Osteoblast (primary cell): ENCODE measurements at regions not wholly inside any gene's neighbourhood (a gene's known extent, or its start where the extent isn't known, plus 50 kb on each side); places are given as distances from the start of the nearest gene placed in this dataset.

Experiments
- DNase-seq: peaks from one replicate; pipeline ENCODE4 v3.0.0; 2011; ENCODE audit warnings: low spot score, mixed read lengths; ENCODE audit not compliant: insufficient read length; ENCODE audit errors: missing footprints
- H2AFZ ChIP-seq: 2 replicates; pipeline ENCODE4 v1.6.0; 2011; ENCODE audit warnings: mild to moderate bottlenecking, low read length
- H3K27ac ChIP-seq: 2 replicates; pipeline ENCODE4 v1.5.1; 2011; ENCODE audit warnings: mild to moderate bottlenecking, low read depth, low read length, moderate library complexity
- H3K27me3 ChIP-seq: 2 replicates; pipeline ENCODE4 v1.6.0; 2012; ENCODE audit warnings: mild to moderate bottlenecking, control low read depth, inconsistent platforms, low read length, moderate library complexity; ENCODE audit not compliant: insufficient read depth
- H3K36me3 ChIP-seq: 2 replicates; pipeline ENCODE4 v1.5.1; 2011; ENCODE audit warnings: mild to moderate bottlenecking, low read length, control low read depth, moderate library complexity; ENCODE audit not compliant: insufficient read depth
- H3K4me1 ChIP-seq: 2 replicates; pipeline ENCODE4 v1.5.1; 2011; ENCODE audit warnings: mild to moderate bottlenecking, low read length, control low read depth, moderate library complexity; ENCODE audit not compliant: insufficient read depth
- H3K4me2 ChIP-seq: 2 replicates; pipeline ENCODE4 v1.6.0; 2011; ENCODE audit warnings: mild to moderate bottlenecking, low read length; ENCODE audit not compliant: insufficient read depth
- H3K4me3 ChIP-seq: fragments of 200-600 bp; sonication (generic); 3 replicates; pipeline ENCODE4 v1.5.1; 2012; ENCODE audit warnings: mild to moderate bottlenecking, low read length, inconsistent platforms; ENCODE audit not compliant: insufficient read depth
- H3K79me2 ChIP-seq: 2 replicates; pipeline ENCODE4 v1.6.0; 2012; ENCODE audit warnings: mild to moderate bottlenecking, low read length, control low read depth, inconsistent platforms; ENCODE audit not compliant: insufficient read depth
- H3K9me3 ChIP-seq: 2 replicates; pipeline ENCODE4 v1.5.1; 2011; ENCODE audit warnings: low read depth, low read length, control low read depth
- H4K20me1 ChIP-seq: 2 replicates; pipeline ENCODE4 v1.6.0; 2012; ENCODE audit warnings: mild to moderate bottlenecking, low read length, control low read depth; ENCODE audit not compliant: insufficient read depth
- TF ChIP-seq, protein P1 (sequence below): IDR thresholded peaks from 2 replicates; pipeline ENCODE4 v1.5.1; 2011; ENCODE audit warnings: mild to moderate bottlenecking, low read depth, low read length, moderate library complexity; ENCODE audit errors: extremely low read depth

DNA sequence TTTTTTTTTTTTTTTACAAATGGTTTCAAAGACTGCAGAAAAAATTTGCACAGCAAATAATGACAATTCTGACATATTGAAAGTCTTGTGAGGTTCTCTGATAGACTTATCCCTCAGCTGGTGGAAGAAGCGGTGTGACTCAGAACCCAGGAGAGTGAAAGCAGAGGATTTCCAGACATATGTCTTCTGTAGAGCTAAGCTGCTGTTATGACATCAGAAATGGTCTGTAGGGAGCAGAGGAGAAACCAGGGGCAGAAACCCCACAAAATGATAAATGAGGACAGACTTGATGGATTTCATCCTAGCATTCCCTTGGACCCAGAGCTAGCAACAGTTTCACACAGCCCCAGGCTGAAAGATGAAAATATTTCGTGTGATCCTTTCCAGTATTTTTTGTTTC is 582.6 kb downstream of the METTL15 start:
- TF ChIP-seq, protein P1, sequence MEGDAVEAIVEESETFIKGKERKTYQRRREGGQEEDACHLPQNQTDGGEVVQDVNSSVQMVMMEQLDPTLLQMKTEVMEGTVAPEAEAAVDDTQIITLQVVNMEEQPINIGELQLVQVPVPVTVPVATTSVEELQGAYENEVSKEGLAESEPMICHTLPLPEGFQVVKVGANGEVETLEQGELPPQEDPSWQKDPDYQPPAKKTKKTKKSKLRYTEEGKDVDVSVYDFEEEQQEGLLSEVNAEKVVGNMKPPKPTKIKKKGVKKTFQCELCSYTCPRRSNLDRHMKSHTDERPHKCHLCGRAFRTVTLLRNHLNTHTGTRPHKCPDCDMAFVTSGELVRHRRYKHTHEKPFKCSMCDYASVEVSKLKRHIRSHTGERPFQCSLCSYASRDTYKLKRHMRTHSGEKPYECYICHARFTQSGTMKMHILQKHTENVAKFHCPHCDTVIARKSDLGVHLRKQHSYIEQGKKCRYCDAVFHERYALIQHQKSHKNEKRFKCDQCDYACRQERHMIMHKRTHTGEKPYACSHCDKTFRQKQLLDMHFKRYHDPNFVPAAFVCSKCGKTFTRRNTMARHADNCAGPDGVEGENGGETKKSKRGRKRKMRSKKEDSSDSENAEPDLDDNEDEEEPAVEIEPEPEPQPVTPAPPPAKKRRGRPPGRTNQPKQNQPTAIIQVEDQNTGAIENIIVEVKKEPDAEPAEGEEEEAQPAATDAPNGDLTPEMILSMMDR = no peak
- H3K9me3 ChIP-seq = no peaks in the 10 kb centered on the region
- H3K4me3 ChIP-seq = no peak overlapping the region

DNA sequence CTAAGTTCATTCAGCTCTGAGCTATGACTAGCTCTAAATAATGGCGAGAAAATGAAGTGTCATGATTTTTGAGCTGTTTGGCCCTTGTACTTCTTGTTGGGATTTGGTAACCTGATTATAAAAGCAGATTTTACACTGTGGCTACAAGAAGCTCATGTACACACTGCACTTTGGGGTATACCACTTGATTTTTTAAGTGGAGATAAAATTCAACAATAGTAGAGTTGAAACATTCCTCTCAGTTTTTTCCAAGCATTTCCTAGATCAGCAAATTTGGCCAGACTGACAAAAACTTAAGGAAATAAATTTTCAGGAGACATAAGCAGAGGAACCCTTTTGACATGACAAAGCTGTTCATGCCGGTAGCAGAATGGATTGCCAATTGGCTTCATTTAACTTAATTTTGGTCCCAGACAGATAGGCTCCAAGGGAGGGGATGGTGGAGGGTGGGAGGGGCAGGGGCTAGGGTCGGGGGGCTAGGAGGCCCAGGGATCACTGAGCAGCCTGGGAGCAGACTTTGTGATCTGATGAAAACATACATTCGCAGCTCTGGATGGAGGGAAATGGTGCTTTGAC is 575.9 kb downstream of the METTL15 start:
- no peak overlapping the region for H3K27ac ChIP-seq
- no peaks in the 10 kb centered on the region for H3K27me3 ChIP-seq
- H3K36me3 ChIP-seq = no peaks in the 10 kb centered on the region
- no peaks in the 10 kb centered on the region for H4K20me1 ChIP-seq
- H2AFZ ChIP-seq = no peak overlapping the region
- H3K4me1 ChIP-seq = peaks cover 3% of the 10 kb centered on the region
- H3K79me2 ChIP-seq = no peaks in the 10 kb centered on the region
- TF ChIP-seq, protein P1 = no peak
- DNase-seq = no peak
- no peak overlapping the region for H3K4me2 ChIP-seq
- H3K4me3 ChIP-seq = no peak overlapping the region
- no peaks in the 10 kb centered on the region for H3K9me3 ChIP-seq

More for the DNA sequence above, 582.6 kb downstream of the METTL15 start:
- no peaks in the 10 kb centered on the region for H3K79me2 ChIP-seq
- H2AFZ ChIP-seq = no peak overlapping the region
- no peaks in the 10 kb centered on the region for H4K20me1 ChIP-seq
- no peak overlapping the region for H3K4me2 ChIP-seq
- no peaks in the 10 kb centered on the region for H3K27me3 ChIP-seq
- H3K36me3 ChIP-seq = no peaks in the 10 kb centered on the region
- no peak for DNase-seq
- H3K27ac ChIP-seq = no peak overlapping the region
- H3K4me1 ChIP-seq = peaks cover 4% of the 10 kb centered on the region

DNA sequence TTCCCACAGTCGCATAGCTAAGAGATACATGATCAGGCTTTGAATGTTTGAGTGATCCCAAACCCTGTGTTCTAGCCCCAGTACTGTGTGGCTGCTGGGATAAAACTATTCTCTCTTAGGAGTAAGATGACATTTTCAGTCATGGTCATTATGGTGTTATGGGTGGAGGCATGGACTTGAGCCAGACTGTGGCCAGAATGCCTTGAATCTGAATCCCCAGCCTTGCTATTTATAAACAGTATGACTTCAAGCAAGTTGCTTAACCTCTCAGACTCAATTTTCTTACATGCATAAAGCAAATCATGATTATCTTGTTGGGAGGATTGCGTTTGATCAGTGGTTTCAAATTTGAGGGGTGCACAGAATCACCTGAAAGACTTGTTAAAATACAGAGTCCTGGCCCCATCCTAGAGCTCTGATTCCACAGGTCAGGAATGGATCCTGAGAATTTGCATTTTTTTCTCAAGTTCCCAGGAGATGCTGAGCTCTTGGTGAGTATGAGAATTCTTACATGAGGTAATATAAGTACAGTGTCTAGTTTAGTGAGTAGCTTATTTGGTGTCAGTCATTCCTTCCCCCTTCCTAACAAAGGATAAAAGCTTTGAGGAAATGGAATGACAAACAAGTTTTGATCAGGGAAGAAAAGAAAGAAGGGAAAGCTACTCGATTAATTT is 571.7 kb downstream of the METTL15 start:
- H2AFZ ChIP-seq = peak overlapping the region; percentile 36
- no peaks in the 10 kb centered on the region for H4K20me1 ChIP-seq
- no peaks in the 10 kb centered on the region for H3K79me2 ChIP-seq
- no peak overlapping the region for H3K4me3 ChIP-seq
- TF ChIP-seq, protein P1 = no peak
- peak overlapping the region; percentile 35 for H3K4me2 ChIP-seq
- no peaks in the 10 kb centered on the region for H3K27me3 ChIP-seq
- H3K9me3 ChIP-seq = no peaks in the 10 kb centered on the region
- H3K4me1 ChIP-seq = peaks cover 3% of the 10 kb centered on the region
- no peaks in the 10 kb centered on the region for H3K36me3 ChIP-seq
- DNase-seq = peak; percentile 85
- H3K27ac ChIP-seq = peak overlapping the region; percentile 42

DNA sequence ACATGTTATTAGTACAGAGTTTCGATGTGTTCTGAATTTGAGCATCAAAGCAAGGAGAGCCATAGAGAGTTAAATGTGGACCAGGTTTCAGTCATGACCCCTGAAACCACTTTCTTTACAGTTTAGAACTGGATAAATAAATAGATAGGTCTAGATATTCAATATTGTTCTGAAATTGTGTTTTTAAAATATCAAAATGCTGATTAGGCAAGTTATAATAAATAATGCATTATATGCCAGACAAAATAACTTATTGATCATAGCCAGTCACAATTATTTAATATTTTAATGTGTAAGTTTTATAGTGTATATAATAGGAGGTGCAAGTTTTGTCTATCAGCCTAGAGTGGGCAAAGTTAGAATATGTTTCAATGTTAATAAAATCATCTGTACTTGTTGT is 569.5 kb downstream of the METTL15 start:
- Histone ChIP-seq H3K36me3 (no peaks in the 10 kb centered on the region), H4K20me1 (no peaks in the 10 kb centered on the region), H3K27me3 (no peaks in the 10 kb centered on the region), H3K4me2 (no peak overlapping the region), H3K9me3 (no peaks in the 10 kb centered on the region), H2AFZ (no peak overlapping the region), H3K4me3 (no peak overlapping the region), H3K4me1 (peaks cover 3% of the 10 kb centered on the region), H3K79me2 (no peaks in the 10 kb centered on the region), H3K27ac (no peak overlapping the region)
- TF ChIP-seq, protein P1 = no peak
- no peak for DNase-seq
